SK-N-SH treated with all-trans-retinoic acid at 6 μM for 48 hours (cell line): ENCODE measurements at regions not wholly inside any gene's neighbourhood (a gene's known extent, or its start where the extent isn't known, plus 50 kb on each side); places are given as distances from the start of the nearest gene placed in this dataset.

ENCODE experiments used
- ATAC-seq: fragments of 200-7000 bp; cut with Tn5 transposase; 3 replicates; pipeline ENCODE4 v1.9.1; 2020; ENCODE audit warnings: mild to moderate bottlenecking, moderate library complexity
- ARNTL ChIP-seq: fragments of 450-650 bp; formaldehyde crosslinking; IDR thresholded peaks from 2 replicates; pipeline ENCODE4 v1.5.0; 2020; ENCODE audit warnings: low read depth, mild to moderate bottlenecking, moderate library complexity, borderline replicate concordance
- CSDC2 ChIP-seq: fragments of 250-450 bp; sonication (Bioruptor Pico); IDR thresholded peaks from 2 replicates; pipeline ENCODE4 v1.5.0; 2020; ENCODE audit warnings: mild to moderate bottlenecking, moderate library complexity
- ESRRG ChIP-seq: fragments of 250-450 bp; sonication (Bioruptor Pico); IDR thresholded peaks from 2 replicates; pipeline ENCODE4 v1.6.1; 2021; ENCODE audit warnings: mild to moderate bottlenecking
- GLIS3 ChIP-seq: fragments of 250-450 bp; sonication (Bioruptor Pico); IDR thresholded peaks from 2 replicates; pipeline ENCODE4 v1.5.0; 2020; ENCODE audit warnings: mild to moderate bottlenecking, moderate library complexity
- ISL1 ChIP-seq: fragments of 250-450 bp; sonication (Bioruptor Pico); IDR thresholded peaks from 2 replicates; pipeline ENCODE4 v2.1.2; 2022; ENCODE audit warnings: mild to moderate bottlenecking, moderate library complexity
- OSR1 ChIP-seq: fragments of 250-450 bp; sonication (Bioruptor Pico); IDR thresholded peaks from 2 replicates; pipeline ENCODE4 v1.8.0; 2022; ENCODE audit warnings: moderate library complexity, mild to moderate bottlenecking, inconsistent platforms
- PPARA ChIP-seq: fragments of 250-450 bp; sonication (Bioruptor Pico); IDR thresholded peaks from 2 replicates; pipeline ENCODE4 v1.5.0; 2020; ENCODE audit warnings: mild to moderate bottlenecking, borderline replicate concordance
- RARB ChIP-seq: fragments of 250-450 bp; sonication (Bioruptor Pico); IDR thresholded peaks from 2 replicates; pipeline ENCODE4 v1.8.0; 2021; ENCODE audit warnings: mild to moderate bottlenecking, moderate library complexity
- SNAI2 ChIP-seq: fragments of 250-450 bp; sonication (Bioruptor Pico); IDR thresholded peaks from 2 replicates; pipeline ENCODE4 v1.5.0; 2020; ENCODE audit warnings: mild to moderate bottlenecking, moderate library complexity
- TCF4 ChIP-seq: fragments of 250-450 bp; sonication (Bioruptor Pico); IDR thresholded peaks from 2 replicates; pipeline ENCODE4 v1.8.0; 2021; ENCODE audit warnings: mild to moderate bottlenecking, moderate library complexity, borderline replicate concordance
- TOX ChIP-seq: fragments of 250-450 bp; sonication (Bioruptor Pico); IDR thresholded peaks from 2 replicates; pipeline ENCODE4 v1.8.0; 2021; ENCODE audit warnings: mild to moderate bottlenecking, moderate library complexity, borderline replicate concordance
- ZC3H10 ChIP-seq: fragments of 250-450 bp; sonication (Bioruptor Pico); IDR thresholded peaks from 2 replicates; pipeline ENCODE4 v1.5.1; 2021; ENCODE audit warnings: mild to moderate bottlenecking, moderate library complexity
- ZFP3 ChIP-seq: fragments of 250-450 bp; sonication (Bioruptor Pico); IDR thresholded peaks from 2 replicates; pipeline ENCODE4 v1.5.0; 2020; ENCODE audit warnings: mild to moderate bottlenecking, moderate library complexity
- ZFP30 ChIP-seq: fragments of 450-650 bp; formaldehyde crosslinking; IDR thresholded peaks from 2 replicates; pipeline ENCODE4 v1.5.0; 2022; ENCODE audit warnings: mild to moderate bottlenecking, moderate library complexity
- ZNF565 ChIP-seq: fragments of 450-650 bp; formaldehyde crosslinking; conservative IDR thresholded peaks from 2 replicates; pipeline ENCODE4 v1.5.0; 2020; ENCODE audit warnings: low read depth, mild to moderate bottlenecking, moderate library complexity
- TF ChIP-seq, protein P1 (sequence below): fragments of 250-450 bp; sonication (Bioruptor Pico); IDR thresholded peaks from 2 replicates; pipeline ENCODE4 v1.5.0; 2020; ENCODE audit warnings: mild to moderate bottlenecking, moderate library complexity
- TF ChIP-seq, protein P2 (sequence below): fragments of 250-450 bp; sonication (Bioruptor Pico); IDR thresholded peaks from 2 replicates; pipeline ENCODE4 v1.8.0; 2021; ENCODE audit warnings: low read depth, mild to moderate bottlenecking, moderate library complexity, borderline replicate concordance
- TF ChIP-seq, protein P3 (sequence below): fragments of 250-450 bp; sonication (Bioruptor Pico); IDR thresholded peaks from 2 replicates; pipeline ENCODE4 v1.5.1; 2021; ENCODE audit warnings: mild to moderate bottlenecking, moderate library complexity
- TF ChIP-seq, protein P4 (sequence below): fragments of 250-450 bp; sonication (Bioruptor Pico); IDR thresholded peaks from 2 replicates; pipeline ENCODE4 v1.8.0; 2020; ENCODE audit warnings: mild to moderate bottlenecking, moderate library complexity, borderline replicate concordance

DNA sequence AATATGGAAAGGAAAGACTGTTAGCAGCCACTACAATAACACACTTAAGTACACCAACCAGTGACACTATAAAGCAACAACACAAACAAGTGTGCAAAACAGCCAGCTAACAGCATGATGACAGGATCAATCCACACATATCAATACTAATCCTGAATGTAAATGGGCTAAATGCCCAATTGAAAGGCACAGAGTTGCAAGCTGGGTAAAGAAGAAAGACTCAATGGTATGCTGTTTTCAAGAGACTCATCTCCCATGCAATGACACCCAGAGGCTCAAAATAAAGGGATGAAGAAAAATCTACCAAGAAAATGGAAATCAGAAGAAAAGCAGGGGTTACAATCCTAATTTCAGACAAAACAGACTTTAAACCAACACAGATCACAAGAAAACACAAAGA, 94.2 kb upstream of the ENPEP start:
- TF ChIP-seq TOX (CRISPR knock-in tag) (no peak), ZC3H10 (CRISPR knock-in tag) (no peak), CSDC2 (no peak), ZNF565 (CRISPR knock-in tag) (no peak), PPARA (no peak), GLIS3 (no peak), OSR1 (CRISPR knock-in tag) (no peak), ZFP3 (no peak), SNAI2 (CRISPR knock-in tag) (no peak), ARNTL (no peak), RARB (CRISPR knock-in tag) (no peak), ZFP30 (no peak), ESRRG (CRISPR knock-in tag) (no peak)
- TF ChIP-seq, protein P1, sequence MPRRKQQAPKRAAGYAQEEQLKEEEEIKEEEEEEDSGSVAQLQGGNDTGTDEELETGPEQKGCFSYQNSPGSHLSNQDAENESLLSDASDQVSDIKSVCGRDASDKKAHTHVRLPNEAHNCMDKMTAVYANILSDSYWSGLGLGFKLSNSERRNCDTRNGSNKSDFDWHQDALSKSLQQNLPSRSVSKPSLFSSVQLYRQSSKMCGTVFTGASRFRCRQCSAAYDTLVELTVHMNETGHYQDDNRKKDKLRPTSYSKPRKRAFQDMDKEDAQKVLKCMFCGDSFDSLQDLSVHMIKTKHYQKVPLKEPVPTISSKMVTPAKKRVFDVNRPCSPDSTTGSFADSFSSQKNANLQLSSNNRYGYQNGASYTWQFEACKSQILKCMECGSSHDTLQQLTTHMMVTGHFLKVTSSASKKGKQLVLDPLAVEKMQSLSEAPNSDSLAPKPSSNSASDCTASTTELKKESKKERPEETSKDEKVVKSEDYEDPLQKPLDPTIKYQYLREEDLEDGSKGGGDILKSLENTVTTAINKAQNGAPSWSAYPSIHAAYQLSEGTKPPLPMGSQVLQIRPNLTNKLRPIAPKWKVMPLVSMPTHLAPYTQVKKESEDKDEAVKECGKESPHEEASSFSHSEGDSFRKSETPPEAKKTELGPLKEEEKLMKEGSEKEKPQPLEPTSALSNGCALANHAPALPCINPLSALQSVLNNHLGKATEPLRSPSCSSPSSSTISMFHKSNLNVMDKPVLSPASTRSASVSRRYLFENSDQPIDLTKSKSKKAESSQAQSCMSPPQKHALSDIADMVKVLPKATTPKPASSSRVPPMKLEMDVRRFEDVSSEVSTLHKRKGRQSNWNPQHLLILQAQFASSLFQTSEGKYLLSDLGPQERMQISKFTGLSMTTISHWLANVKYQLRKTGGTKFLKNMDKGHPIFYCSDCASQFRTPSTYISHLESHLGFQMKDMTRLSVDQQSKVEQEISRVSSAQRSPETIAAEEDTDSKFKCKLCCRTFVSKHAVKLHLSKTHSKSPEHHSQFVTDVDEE (CRISPR knock-in tag) = no peak
- TF ChIP-seq, protein P2, sequence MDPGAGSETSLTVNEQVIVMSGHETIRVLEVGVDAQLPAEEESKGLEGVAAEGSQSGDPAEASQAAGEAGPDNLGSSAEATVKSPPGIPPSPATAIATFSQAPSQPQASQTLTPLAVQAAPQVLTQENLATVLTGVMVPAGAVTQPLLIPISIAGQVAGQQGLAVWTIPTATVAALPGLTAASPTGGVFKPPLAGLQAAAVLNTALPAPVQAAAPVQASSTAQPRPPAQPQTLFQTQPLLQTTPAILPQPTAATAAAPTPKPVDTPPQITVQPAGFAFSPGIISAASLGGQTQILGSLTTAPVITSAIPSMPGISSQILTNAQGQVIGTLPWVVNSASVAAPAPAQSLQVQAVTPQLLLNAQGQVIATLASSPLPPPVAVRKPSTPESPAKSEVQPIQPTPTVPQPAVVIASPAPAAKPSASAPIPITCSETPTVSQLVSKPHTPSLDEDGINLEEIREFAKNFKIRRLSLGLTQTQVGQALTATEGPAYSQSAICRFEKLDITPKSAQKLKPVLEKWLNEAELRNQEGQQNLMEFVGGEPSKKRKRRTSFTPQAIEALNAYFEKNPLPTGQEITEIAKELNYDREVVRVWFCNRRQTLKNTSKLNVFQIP (CRISPR knock-in tag) = no peak
- TF ChIP-seq, protein P3, sequence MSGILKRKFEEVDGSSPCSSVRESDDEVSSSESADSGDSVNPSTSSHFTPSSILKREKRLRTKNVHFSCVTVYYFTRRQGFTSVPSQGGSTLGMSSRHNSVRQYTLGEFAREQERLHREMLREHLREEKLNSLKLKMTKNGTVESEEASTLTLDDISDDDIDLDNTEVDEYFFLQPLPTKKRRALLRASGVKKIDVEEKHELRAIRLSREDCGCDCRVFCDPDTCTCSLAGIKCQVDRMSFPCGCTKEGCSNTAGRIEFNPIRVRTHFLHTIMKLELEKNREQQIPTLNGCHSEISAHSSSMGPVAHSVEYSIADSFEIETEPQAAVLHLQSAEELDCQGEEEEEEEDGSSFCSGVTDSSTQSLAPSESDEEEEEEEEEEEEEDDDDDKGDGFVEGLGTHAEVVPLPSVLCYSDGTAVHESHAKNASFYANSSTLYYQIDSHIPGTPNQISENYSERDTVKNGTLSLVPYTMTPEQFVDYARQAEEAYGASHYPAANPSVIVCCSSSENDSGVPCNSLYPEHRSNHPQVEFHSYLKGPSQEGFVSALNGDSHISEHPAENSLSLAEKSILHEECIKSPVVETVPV (CRISPR knock-in tag) = no peak
- ATAC-seq = no peak

DNA sequence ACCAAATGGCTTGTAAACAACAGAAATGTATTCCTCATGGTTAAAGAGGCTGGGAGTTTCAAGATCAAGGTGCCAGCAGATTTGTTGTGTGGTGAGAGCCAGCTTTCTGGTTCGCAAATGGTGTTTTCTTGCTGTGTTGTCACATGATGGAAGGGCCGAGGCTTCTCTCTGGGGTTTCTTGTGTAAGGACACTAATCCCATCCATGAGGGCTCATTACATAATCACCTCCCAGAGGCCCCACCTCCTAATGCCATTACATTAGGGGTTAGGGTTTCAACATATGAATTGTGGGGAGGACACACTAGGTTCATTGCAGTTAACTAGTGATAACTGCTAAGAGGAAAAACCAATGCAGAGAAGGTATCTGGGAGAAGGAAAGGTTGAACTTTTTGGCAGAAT, 103.5 kb upstream of the ENPEP start:
- TF ChIP-seq, protein P2 (CRISPR knock-in tag) = no peak
- TF ChIP-seq ISL1 (no peak), ZC3H10 (CRISPR knock-in tag) (no peak), ESRRG (CRISPR knock-in tag) (no peak), TCF4 (CRISPR knock-in tag) (no peak), SNAI2 (CRISPR knock-in tag) (no peak), ZNF565 (CRISPR knock-in tag) (no peak), TOX (CRISPR knock-in tag) (no peak)
- TF ChIP-seq, protein P4, sequence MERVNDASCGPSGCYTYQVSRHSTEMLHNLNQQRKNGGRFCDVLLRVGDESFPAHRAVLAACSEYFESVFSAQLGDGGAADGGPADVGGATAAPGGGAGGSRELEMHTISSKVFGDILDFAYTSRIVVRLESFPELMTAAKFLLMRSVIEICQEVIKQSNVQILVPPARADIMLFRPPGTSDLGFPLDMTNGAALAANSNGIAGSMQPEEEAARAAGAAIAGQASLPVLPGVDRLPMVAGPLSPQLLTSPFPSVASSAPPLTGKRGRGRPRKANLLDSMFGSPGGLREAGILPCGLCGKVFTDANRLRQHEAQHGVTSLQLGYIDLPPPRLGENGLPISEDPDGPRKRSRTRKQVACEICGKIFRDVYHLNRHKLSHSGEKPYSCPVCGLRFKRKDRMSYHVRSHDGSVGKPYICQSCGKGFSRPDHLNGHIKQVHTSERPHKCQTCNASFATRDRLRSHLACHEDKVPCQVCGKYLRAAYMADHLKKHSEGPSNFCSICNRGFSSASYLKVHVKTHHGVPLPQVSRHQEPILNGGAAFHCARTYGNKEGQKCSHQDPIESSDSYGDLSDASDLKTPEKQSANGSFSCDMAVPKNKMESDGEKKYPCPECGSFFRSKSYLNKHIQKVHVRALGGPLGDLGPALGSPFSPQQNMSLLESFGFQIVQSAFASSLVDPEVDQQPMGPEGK (CRISPR knock-in tag) = no peak
- TF ChIP-seq, protein P3 (CRISPR knock-in tag) = no peak
- no peak for ATAC-seq
